NB4 (cell line): ENCODE measurements at regions not wholly inside any gene's neighbourhood (a gene's known extent, or its start where the extent isn't known, plus 50 kb on each side); places are given as distances from the start of the nearest gene placed in this dataset.

ENCODE experiments used
- TF ChIP-seq, protein P1 (sequence below): IDR thresholded peaks from one replicate; pipeline ENCODE4 v1.5.1; 2012; ENCODE audit warnings: low read depth, low read length
- TF ChIP-seq, protein P2 (sequence below): IDR thresholded peaks from 2 replicates; pipeline ENCODE4 v1.6.1; 2011; ENCODE audit warnings: low read depth, low read length

- TF ChIP-seq, protein P1, sequence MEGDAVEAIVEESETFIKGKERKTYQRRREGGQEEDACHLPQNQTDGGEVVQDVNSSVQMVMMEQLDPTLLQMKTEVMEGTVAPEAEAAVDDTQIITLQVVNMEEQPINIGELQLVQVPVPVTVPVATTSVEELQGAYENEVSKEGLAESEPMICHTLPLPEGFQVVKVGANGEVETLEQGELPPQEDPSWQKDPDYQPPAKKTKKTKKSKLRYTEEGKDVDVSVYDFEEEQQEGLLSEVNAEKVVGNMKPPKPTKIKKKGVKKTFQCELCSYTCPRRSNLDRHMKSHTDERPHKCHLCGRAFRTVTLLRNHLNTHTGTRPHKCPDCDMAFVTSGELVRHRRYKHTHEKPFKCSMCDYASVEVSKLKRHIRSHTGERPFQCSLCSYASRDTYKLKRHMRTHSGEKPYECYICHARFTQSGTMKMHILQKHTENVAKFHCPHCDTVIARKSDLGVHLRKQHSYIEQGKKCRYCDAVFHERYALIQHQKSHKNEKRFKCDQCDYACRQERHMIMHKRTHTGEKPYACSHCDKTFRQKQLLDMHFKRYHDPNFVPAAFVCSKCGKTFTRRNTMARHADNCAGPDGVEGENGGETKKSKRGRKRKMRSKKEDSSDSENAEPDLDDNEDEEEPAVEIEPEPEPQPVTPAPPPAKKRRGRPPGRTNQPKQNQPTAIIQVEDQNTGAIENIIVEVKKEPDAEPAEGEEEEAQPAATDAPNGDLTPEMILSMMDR: no peak
- TF ChIP-seq, protein P2, sequence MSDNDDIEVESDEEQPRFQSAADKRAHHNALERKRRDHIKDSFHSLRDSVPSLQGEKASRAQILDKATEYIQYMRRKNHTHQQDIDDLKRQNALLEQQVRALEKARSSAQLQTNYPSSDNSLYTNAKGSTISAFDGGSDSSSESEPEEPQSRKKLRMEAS: no peak
Measured at GRCh38 chr1:110286564-110286963, 52.6 kb upstream of the RBM15 start.
